ENCODE measurements at regions not wholly inside any gene's neighbourhood (a gene's known extent, or its start where the extent isn't known, plus 50 kb on each side); places are given as distances from the start of the nearest gene placed in this dataset.
"Not testable (repeated sequence)": the region's sequence is repeated elsewhere in the genome, so short reads cannot be mapped to it uniquely, and the experiment has no call there.

DNA sequence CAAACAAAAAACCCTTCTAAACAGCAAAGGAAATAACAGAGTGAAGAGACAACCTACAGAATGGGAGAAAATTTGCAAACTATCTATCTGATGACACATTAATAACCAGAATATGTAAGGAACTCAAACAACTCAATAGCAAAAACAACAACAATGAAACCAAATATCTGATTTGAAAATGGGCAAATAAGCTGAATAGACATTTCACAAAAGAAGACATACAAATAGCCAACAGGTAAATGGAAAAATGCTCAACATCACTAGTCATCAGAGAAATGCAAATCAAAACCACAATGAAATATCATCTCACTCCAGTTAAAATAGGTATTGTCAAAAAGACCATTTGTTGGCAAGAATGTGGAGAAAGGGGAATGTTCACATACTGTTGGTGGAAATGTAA, 57.6 kb upstream of the RC3H1 start:
- Histone ChIP-seq H3K9me3 (ENCODE audit: control insufficient read depth in 4 of 4, low read length in 3 of 4) (no peaks in the 10 kb centered on the region), H3K27ac (ENCODE audit: low read depth in 1 of 2, low read length in 2 of 2) (no peak overlapping the region), H3K27me3 (ENCODE audit: control insufficient read depth in 4 of 4, insufficient read depth in 4 of 4, low read length in 3 of 4) (no peaks in the 10 kb centered on the region), H3K36me3 (ENCODE audit: control insufficient read depth in 4 of 4, insufficient read depth in 3 of 4, low read depth in 1 of 4, low read length in 3 of 4) (no peaks in the 10 kb centered on the region), H3K4me1 (ENCODE audit: control insufficient read depth in 4 of 4, insufficient read depth in 4 of 4, low read length in 3 of 4) (no peaks in the 10 kb centered on the region), H3K9ac (ENCODE audit: low read depth in 1 of 2, low read length in 2 of 2) (no peak overlapping the region), H3K4me3 (ENCODE audit: low read depth in 1 of 3, low read length in 3 of 3) (no peak overlapping the region)
- TF ChIP-seq HNF4G (IDR thresholded peaks at IDR 0.05) (no peak), TAF1 (conservative IDR thresholded peaks at IDR 0.05) (no peak), HNF4A (conservative IDR thresholded peaks at IDR 0.05) (no peak), EGR1 (IDR thresholded peaks at IDR 0.05; ENCODE audit: low read depth in 2 of 2) (no peak)
- DNase-seq (ENCODE audit: low spot score): no peak

DNA sequence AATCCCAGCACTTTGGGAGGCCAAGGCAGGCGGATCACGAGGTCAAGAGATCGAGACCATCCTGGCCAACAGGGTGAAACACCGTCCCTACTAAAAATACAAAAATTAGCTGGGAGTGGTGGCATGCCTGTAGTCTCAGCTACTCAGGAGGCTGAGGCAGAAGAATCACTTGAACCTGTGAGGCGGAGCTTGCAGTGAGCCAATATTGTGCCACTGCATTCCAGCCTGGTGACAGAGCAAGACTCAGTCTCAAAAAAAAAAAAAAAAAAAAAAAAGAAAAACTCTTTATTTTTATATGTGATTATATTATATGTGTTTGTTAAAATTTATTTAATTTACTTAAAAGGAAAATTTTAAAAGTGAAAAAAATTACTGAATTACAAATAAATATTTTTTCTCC, 56.8 kb upstream of the RC3H1 start:
- H3K9ac ChIP-seq (ENCODE audit: low read depth in 1 of 2, low read length in 2 of 2); H3K9me3 ChIP-seq (ENCODE audit: control insufficient read depth in 4 of 4, low read length in 3 of 4); H3K4me1 ChIP-seq (ENCODE audit: control insufficient read depth in 4 of 4, insufficient read depth in 4 of 4, low read length in 3 of 4); DNase-seq (ENCODE audit: low spot score); H3K4me3 ChIP-seq (ENCODE audit: low read depth in 1 of 3, low read length in 3 of 3); H3K36me3 ChIP-seq (ENCODE audit: control insufficient read depth in 4 of 4, insufficient read depth in 3 of 4, low read depth in 1 of 4, low read length in 3 of 4); H3K27ac ChIP-seq (ENCODE audit: low read depth in 1 of 2, low read length in 2 of 2); H3K27me3 ChIP-seq (ENCODE audit: control insufficient read depth in 4 of 4, insufficient read depth in 4 of 4, low read length in 3 of 4): not testable (repeated sequence)
- 93% methylated on average over 5 of the region's 5 CpGs for WGBS

DNA sequence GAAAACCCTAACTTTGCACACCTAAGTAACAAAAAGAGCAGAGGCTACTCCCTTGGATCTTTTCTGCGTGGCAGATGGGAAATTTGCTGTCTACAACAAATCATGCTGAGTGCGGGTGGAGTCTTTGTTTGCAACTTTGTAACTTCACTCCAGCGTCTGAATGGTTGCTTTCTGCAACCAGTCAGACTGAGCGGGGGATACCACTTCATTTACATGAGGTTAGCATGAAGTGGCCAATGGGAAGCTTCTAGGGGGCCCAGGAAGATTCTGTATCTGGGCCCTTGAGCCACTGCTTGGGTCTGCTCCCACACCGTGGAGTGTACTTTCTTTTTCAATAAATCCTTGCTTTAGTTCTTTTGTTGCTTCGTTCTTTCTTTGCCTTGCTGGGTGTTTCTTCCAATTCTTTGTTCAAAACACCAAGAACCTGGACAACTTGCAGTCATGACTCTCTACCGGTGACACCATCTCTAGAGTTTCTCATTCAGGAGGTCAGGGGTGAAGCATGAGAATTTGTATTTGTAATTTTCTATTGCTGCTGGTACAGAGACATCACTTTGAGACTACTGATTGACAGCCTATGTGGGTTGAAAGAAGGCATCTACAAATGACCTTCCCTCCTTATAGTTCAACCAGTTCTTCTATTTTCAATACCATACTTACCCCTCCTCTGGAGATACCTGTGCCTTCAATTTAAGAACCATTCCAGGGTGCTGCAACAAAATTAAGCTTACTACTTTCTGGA, 55.8 kb upstream of the RC3H1 start:
- H3K9me3 ChIP-seq (ENCODE audit: control insufficient read depth in 4 of 4, low read length in 3 of 4): no peaks in the 10 kb centered on the region
- no peaks in the 10 kb centered on the region for H3K27me3 ChIP-seq (ENCODE audit: control insufficient read depth in 4 of 4, insufficient read depth in 4 of 4, low read length in 3 of 4)
- H3K27ac ChIP-seq (ENCODE audit: low read depth in 1 of 2, low read length in 2 of 2): no peak overlapping the region
- H3K9ac ChIP-seq (ENCODE audit: low read depth in 1 of 2, low read length in 2 of 2): no peak overlapping the region
- H3K4me1 ChIP-seq (ENCODE audit: control insufficient read depth in 4 of 4, insufficient read depth in 4 of 4, low read length in 3 of 4): no peaks in the 10 kb centered on the region
- H3K4me3 ChIP-seq (ENCODE audit: low read depth in 1 of 3, low read length in 3 of 3): no peak overlapping the region
- DNase-seq (ENCODE audit: low spot score): no peak
- no peaks in the 10 kb centered on the region for H3K36me3 ChIP-seq (ENCODE audit: control insufficient read depth in 4 of 4, insufficient read depth in 3 of 4, low read depth in 1 of 4, low read length in 3 of 4)
- 72% methylated on average over 7 of the region's 7 CpGs for WGBS
- TF ChIP-seq, protein P1, sequence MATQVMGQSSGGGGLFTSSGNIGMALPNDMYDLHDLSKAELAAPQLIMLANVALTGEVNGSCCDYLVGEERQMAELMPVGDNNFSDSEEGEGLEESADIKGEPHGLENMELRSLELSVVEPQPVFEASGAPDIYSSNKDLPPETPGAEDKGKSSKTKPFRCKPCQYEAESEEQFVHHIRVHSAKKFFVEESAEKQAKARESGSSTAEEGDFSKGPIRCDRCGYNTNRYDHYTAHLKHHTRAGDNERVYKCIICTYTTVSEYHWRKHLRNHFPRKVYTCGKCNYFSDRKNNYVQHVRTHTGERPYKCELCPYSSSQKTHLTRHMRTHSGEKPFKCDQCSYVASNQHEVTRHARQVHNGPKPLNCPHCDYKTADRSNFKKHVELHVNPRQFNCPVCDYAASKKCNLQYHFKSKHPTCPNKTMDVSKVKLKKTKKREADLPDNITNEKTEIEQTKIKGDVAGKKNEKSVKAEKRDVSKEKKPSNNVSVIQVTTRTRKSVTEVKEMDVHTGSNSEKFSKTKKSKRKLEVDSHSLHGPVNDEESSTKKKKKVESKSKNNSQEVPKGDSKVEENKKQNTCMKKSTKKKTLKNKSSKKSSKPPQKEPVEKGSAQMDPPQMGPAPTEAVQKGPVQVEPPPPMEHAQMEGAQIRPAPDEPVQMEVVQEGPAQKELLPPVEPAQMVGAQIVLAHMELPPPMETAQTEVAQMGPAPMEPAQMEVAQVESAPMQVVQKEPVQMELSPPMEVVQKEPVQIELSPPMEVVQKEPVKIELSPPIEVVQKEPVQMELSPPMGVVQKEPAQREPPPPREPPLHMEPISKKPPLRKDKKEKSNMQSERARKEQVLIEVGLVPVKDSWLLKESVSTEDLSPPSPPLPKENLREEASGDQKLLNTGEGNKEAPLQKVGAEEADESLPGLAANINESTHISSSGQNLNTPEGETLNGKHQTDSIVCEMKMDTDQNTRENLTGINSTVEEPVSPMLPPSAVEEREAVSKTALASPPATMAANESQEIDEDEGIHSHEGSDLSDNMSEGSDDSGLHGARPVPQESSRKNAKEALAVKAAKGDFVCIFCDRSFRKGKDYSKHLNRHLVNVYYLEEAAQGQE (IDR thresholded peaks at IDR 0.05): no peak
- no peak for TF ChIP-seq YY1 (IDR thresholded peaks at IDR 0.05)

DNA sequence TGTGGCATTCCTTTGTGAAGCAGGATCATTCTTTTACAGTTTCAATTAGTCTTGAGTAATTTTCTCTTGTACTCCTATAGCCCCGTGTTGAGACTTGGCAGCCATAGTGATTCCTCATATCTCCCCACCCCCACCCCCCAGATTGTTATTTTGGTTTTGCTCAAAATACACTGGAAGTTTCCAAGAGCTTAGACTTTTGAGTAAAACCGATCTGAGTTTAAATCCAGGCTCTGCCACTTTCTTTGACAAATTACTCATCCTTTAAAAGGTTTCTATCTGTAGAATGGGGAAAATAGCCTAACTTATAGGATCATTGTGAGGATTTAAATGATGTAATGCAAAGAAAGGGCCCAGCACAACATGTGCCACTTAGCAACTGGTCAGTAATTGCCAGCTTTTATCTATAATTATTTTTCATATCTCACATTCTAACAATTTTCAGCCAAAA, 53.1 kb upstream of the RC3H1 start:
- no peaks in the 10 kb centered on the region for H3K4me1 ChIP-seq (ENCODE audit: control insufficient read depth in 4 of 4, insufficient read depth in 4 of 4, low read length in 3 of 4)
- no peaks in the 10 kb centered on the region for H3K36me3 ChIP-seq (ENCODE audit: control insufficient read depth in 4 of 4, insufficient read depth in 3 of 4, low read depth in 1 of 4, low read length in 3 of 4)
- TF ChIP-seq RAD21 (IDR thresholded peaks at IDR 0.05) (no peak), HNF4A (conservative IDR thresholded peaks at IDR 0.05) (no peak), EGR1 (IDR thresholded peaks at IDR 0.05; ENCODE audit: low read depth in 2 of 2) (no peak), HNF4G (IDR thresholded peaks at IDR 0.05) (no peak), YY1 (IDR thresholded peaks at IDR 0.05) (no peak), GABPA (IDR thresholded peaks at IDR 0.05 in 1 of 2, conservative IDR thresholded peaks at IDR 0.05 in 1 of 2) (no peak), NR2F2 (IDR thresholded peaks at IDR 0.05) (no peak)
- TF ChIP-seq, protein P2, sequence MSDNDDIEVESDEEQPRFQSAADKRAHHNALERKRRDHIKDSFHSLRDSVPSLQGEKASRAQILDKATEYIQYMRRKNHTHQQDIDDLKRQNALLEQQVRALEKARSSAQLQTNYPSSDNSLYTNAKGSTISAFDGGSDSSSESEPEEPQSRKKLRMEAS (IDR thresholded peaks at IDR 0.05): no peak
- TF ChIP-seq, protein P3, sequence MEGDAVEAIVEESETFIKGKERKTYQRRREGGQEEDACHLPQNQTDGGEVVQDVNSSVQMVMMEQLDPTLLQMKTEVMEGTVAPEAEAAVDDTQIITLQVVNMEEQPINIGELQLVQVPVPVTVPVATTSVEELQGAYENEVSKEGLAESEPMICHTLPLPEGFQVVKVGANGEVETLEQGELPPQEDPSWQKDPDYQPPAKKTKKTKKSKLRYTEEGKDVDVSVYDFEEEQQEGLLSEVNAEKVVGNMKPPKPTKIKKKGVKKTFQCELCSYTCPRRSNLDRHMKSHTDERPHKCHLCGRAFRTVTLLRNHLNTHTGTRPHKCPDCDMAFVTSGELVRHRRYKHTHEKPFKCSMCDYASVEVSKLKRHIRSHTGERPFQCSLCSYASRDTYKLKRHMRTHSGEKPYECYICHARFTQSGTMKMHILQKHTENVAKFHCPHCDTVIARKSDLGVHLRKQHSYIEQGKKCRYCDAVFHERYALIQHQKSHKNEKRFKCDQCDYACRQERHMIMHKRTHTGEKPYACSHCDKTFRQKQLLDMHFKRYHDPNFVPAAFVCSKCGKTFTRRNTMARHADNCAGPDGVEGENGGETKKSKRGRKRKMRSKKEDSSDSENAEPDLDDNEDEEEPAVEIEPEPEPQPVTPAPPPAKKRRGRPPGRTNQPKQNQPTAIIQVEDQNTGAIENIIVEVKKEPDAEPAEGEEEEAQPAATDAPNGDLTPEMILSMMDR (IDR thresholded peaks at IDR 0.05; ENCODE audit: low read depth, low read length, missing input control): no peak
- H3K9ac ChIP-seq (ENCODE audit: low read depth in 1 of 2, low read length in 2 of 2): no peak overlapping the region
- no peaks in the 10 kb centered on the region for H3K27me3 ChIP-seq (ENCODE audit: control insufficient read depth in 4 of 4, insufficient read depth in 4 of 4, low read length in 3 of 4)
- H3K9me3 ChIP-seq (ENCODE audit: control insufficient read depth in 4 of 4, low read length in 3 of 4): no peaks in the 10 kb centered on the region
- no peak overlapping the region for H3K27ac ChIP-seq (ENCODE audit: low read depth in 1 of 2, low read length in 2 of 2)
- DNase-seq (ENCODE audit: low spot score): no peak
- WGBS: 41% methylated on average over 2 of the region's 2 CpGs
- H3K4me3 ChIP-seq (ENCODE audit: low read depth in 1 of 3, low read length in 3 of 3): no peak overlapping the region
